Heart left ventricle (tissue), 16 donors: ENCODE measurements at regions not wholly inside any gene's neighbourhood (a gene's known extent, or its start where the extent isn't known, plus 50 kb on each side); places are given as distances from the start of the nearest gene placed in this dataset.
A peak's percentile ranks its signal among the peaks of the same experiment; 100 is the strongest.

Source experiments
- ATAC-seq, 4 donors: fragments of 200-7000 bp; cut with Tn5 transposase; one replicate each; pipeline ENCODE4 v1.9.1; 2020 to 2022; ENCODE audit warnings: moderate library complexity in 4 of 4, mild to moderate bottlenecking in 3 of 4, moderate number of reproducible peaks in 1 of 4
- DNase-seq, 5 donors: peaks; one replicate each; pipeline ENCODE4 v3.0.0-alpha.2; 2020
- H3K27ac ChIP-seq, 12 donors: fragments of 200-600 bp; sonication (generic) in 4 of 12; one replicate each; pipeline versions ENCODE4 v1.5.0 to v1.8.0; 2016 to 2022; ENCODE audit warnings: mild to moderate bottlenecking in 2 of 12
- H3K27me3 ChIP-seq, 9 donors: fragments of 200-600 bp; sonication (generic) in 2 of 9; one replicate each; pipeline versions ENCODE4 v1.5.1 to v1.8.0; 2016 to 2022; ENCODE audit warnings: mild to moderate bottlenecking in 3 of 9
- H3K36me3 ChIP-seq, 9 donors: fragments of 200-600 bp; sonication (generic) in 2 of 9; one replicate each; pipeline versions ENCODE4 v1.5.0 to v1.8.0; 2018 to 2022; ENCODE audit warnings: mild to moderate bottlenecking in 2 of 9
- H3K4me1 ChIP-seq, 12 donors: fragments of 200-600 bp; sonication (generic) in 4 of 12; one replicate each; pipeline versions ENCODE4 v1.5.0 to v1.8.0; 2016 to 2022; ENCODE audit warnings: mild to moderate bottlenecking in 3 of 12
- H3K4me3 ChIP-seq, 12 donors: fragments of 200-600 bp; sonication (generic) in 4 of 12; one replicate each; pipeline versions ENCODE4 v1.5.0 to v1.8.0; 2017 to 2022; ENCODE audit warnings: mild to moderate bottlenecking in 9 of 12, moderate library complexity in 4 of 12
- H3K9me3 ChIP-seq, 12 donors: fragments of 200-600 bp; sonication (generic) in 4 of 12; one replicate each; pipeline versions ENCODE4 v1.5.0 to v1.8.0; 2016 to 2022; ENCODE audit warnings: mild to moderate bottlenecking in 1 of 12
- POLR2A ChIP-seq, 2 donors: fragments of 450-650 bp; IDR thresholded peaks; one replicate each; pipeline ENCODE4 v1.6.1; 2017; ENCODE audit warnings: antibody characterized with exemption in 2 of 2, mild to moderate bottlenecking in 2 of 2, moderate library complexity in 2 of 2
- WGBS, 4 donors: extraction: QIAGEN DNeasy Blood & Tissue Kit in 2 of 4; methylation state at CpG; one replicate each; pipeline versions ENCODE4 v1.1.5 to v1.1.7; 2013 to 2018; 5-methylcytosine and 5-hydroxymethylcytosine counted together
- intact Hi-C, 10 donors: fragments of 100-400 bp; cut with DNase I; formaldehyde crosslinking; loops; one replicate each; pipeline versions ENCODE4 v1.11.1 to v1.14.2; 2022
- TF ChIP-seq, protein P1 (sequence below), 12 donors: fragments of 200-600 bp; sonication (generic) in 4 of 12; IDR thresholded peaks; one replicate each; pipeline versions ENCODE4 v1.5.0 to v1.8.0; 2018 to 2022; ENCODE audit warnings: antibody characterized with exemption in 12 of 12, mild to moderate bottlenecking in 5 of 12
- donor health status: ischemic (EF 13 %, LVEDD 7.1; RV severe dilation, severe dysfunction).
- donor health status: healthy with polysubstance abuse.
- donor health status: DM: no; HTN: yes; CAD: no.
- donor health status: DM: no; HTN: no; CAD: no.
- donor health status: ischemic (EF 25% LVEDD 6.9; RV normal size, moderate dysfunction).
- donor health status: ischemic (EF 25% LVEDD 5.7; RV mildly dilated, moderate dysfunction).
- donor health status: healthy.
- donor health status: DM: yes; HTN: yes; CAD: no.
- donor health status: ischemic (EF 35%, LVEDD 5.7; RV mildly dilated, moderate dysfunction).
- donor health status: nonischemic (EF 11% LVEDD 7.7; RV severe dilation, severe dysfunction).
- donor health status: DM: yes; HTN: yes; CAD: no.
- donor health status: PGD.
- donor health status: ischemic (EF 29% LVEDD 5.4; RV normal size, mild dysfunction).
- donor health status: nonischemic (EF 23%, LVEDD 6.1; RV moderate dilation, normal function).

GRCh38 chr16:87542531-87543102 is 49.8 kb upstream of the ZCCHC14 start:
- Histone ChIP-seq H3K4me1 (peaks cover 0 to 26% (median 11%) of the 10 kb centered on the region in 12 donors), H3K36me3 (no peaks in the 10 kb centered on the region), H3K9me3 (peaks cover 0 to 11% (median 0%) of the 10 kb centered on the region in 12 donors), H3K4me3 (no peak overlapping the region), H3K27ac (no peak overlapping the region), H3K27me3 (peaks cover 0 to 7% (median 0%) of the 10 kb centered on the region in 9 donors)
- intact Hi-C loops: loop anchor here in 7 of 10 donors (2.0 to 10.0 kb wide), 7 partner anchors 52 to 218 kb away; partner anchors contain the start of gene MAP1LC3B (in 1 of the 7)
- TF ChIP-seq, protein P1, sequence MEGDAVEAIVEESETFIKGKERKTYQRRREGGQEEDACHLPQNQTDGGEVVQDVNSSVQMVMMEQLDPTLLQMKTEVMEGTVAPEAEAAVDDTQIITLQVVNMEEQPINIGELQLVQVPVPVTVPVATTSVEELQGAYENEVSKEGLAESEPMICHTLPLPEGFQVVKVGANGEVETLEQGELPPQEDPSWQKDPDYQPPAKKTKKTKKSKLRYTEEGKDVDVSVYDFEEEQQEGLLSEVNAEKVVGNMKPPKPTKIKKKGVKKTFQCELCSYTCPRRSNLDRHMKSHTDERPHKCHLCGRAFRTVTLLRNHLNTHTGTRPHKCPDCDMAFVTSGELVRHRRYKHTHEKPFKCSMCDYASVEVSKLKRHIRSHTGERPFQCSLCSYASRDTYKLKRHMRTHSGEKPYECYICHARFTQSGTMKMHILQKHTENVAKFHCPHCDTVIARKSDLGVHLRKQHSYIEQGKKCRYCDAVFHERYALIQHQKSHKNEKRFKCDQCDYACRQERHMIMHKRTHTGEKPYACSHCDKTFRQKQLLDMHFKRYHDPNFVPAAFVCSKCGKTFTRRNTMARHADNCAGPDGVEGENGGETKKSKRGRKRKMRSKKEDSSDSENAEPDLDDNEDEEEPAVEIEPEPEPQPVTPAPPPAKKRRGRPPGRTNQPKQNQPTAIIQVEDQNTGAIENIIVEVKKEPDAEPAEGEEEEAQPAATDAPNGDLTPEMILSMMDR (IDR thresholded peaks at IDR 0.05): peak in 1 of 12 donors; percentile 4
- TF ChIP-seq POLR2A (IDR thresholded peaks at IDR 0.05): no peak
- ATAC-seq (no peak), DNase-seq (peak in 1 of 5 donors; percentile 7)
- 77 to 82% (median 80%) methylated on average over 17 of the region's 17 CpGs for WGBS, 4 donors
